Loucy (cell line): ENCODE measurements at regions not wholly inside any gene's neighbourhood (a gene's known extent, or its start where the extent isn't known, plus 50 kb on each side); places are given as distances from the start of the nearest gene placed in this dataset.

ENCODE experiments used
- CTCF ChIP-seq: fragments of 200-600 bp; sonication (generic); conservative IDR thresholded peaks from 2 replicates; pipeline ENCODE4 v1.5.1; 2014; ENCODE audit warnings: mild to moderate bottlenecking, antibody characterized with exemption, low read length
- EZH2phosphoT487 ChIP-seq: fragments of 200-600 bp; IDR thresholded peaks from 2 replicates; pipeline ENCODE4 v1.6.1; 2018; ENCODE audit warnings: antibody characterized with exemption, mild to moderate bottlenecking, moderate library complexity, borderline replicate concordance

- TF ChIP-seq CTCF, result no peak
- TF ChIP-seq EZH2phosphoT487, result no peak
Measured at GRCh38 chr2:12579018-12579417, 137.7 kb upstream of the TRIB2 start.
